Stimulated activated effector memory CD8-positive, alpha-beta T cell treated with anti-CD3 and anti-CD28 coated beads, Interleukin-12 subunit alpha, Interleukin-12 subunit beta, amount 100 ng/mL, for 72 hours (primary cell): ENCODE measurements at regions not wholly inside any gene's neighbourhood (a gene's known extent, or its start where the extent isn't known, plus 50 kb on each side); places are given as distances from the start of the nearest gene placed in this dataset.
"Not testable (repeated sequence)": the region's sequence is repeated elsewhere in the genome, so short reads cannot be mapped to it uniquely, and the experiment has no call there.

Source experiments
- ATAC-seq: fragments of 150-1000 bp; cut with Tn5 transposase; 2 replicates; pipeline ENCODE4 v1.10.0; 2021
- DNase-seq, 2 donors: peaks; one replicate each; pipeline ENCODE4 v3.0.0; 2021 to 2022; ENCODE audit warnings: low spot score in 2 of 2
- H3K27ac Mint-ChIP-seq: one replicate; pipeline ENCODE4 v1.8.0; 2022; ENCODE audit warnings: mild to moderate bottlenecking, mixed read lengths
- H3K36me3 Mint-ChIP-seq: one replicate; pipeline ENCODE4 v1.8.0; 2022; ENCODE audit warnings: mild to moderate bottlenecking, mixed read lengths
- H3K4me1 Mint-ChIP-seq: one replicate; pipeline ENCODE4 v1.8.0; 2022; ENCODE audit warnings: mixed read lengths
- H3K4me3 Mint-ChIP-seq: one replicate; pipeline ENCODE4 v1.8.0; 2022; ENCODE audit warnings: mild to moderate bottlenecking, mixed read lengths
- H3K9me3 Mint-ChIP-seq: one replicate; pipeline ENCODE4 v1.8.0; 2022; ENCODE audit warnings: mixed read lengths

- not testable (repeated sequence) for DNase-seq, ATAC-seq, H3K9me3 Mint-ChIP-seq, H3K27ac Mint-ChIP-seq, H3K36me3 Mint-ChIP-seq, H3K4me1 Mint-ChIP-seq, H3K4me3 Mint-ChIP-seq
These were observed 203.3 kb upstream of the GRM3 start for GRCh38 chr7:86440420-86440819.

- Mint-ChIP-seq H3K4me1 (no peaks in the 10 kb centered on the region), H3K27ac (no peak overlapping the region), H3K36me3 (no peaks in the 10 kb centered on the region), H3K9me3 (peaks cover 10% of the 10 kb centered on the region), H3K4me3 (no peak overlapping the region)
- ATAC-seq (no peak), DNase-seq (no peak)
These were observed 205.7 kb upstream of the GRM3 start for GRCh38 chr7:86437951-86438450.

DNA sequence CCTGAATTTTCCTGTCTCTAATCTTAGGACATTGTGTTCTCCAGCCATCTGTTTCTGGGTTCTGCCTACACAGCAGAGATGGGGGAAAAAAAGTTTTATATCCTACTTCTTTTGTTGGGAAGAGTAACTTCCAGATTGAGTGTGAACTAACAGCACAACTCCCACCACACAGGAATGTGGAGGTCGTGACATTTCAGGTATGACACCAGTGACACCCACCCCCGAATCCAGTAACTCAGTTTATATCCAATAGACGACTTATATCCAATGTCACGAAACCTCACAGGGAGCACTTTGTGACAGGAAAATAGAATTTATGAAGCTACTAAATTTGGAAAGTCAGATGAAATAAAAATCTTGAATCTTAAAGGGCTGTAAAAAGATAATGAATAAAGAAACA, 211.9 kb upstream of the GRM3 start:
- DNase-seq (no peak), ATAC-seq (no peak)
- no peak overlapping the region for H3K27ac Mint-ChIP-seq
- no peak overlapping the region for H3K4me3 Mint-ChIP-seq
- peaks cover 10% of the 10 kb centered on the region for H3K9me3 Mint-ChIP-seq
- H3K4me1 Mint-ChIP-seq = no peaks in the 10 kb centered on the region
- H3K36me3 Mint-ChIP-seq = no peaks in the 10 kb centered on the region

DNA sequence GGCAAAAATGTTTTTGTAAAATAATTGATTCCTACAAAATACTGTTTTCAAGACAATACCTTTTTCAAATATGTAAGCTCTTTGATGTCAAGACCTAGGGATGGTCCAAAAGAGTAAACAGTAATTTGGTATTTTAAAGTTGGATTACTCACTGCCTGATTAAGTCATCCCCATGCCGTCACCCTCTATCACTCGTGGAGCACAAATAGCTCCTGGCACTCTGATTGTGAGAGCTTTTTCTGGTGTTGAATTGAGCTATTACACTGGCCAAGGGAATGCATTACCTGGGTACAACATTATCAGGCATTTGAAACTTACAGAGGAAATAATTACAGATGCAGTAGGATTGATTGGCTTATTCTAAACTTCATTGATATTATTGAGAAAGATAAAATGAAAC, 231.9 kb upstream of the GRM3 start:
- DNase-seq = no peak
- no peak for ATAC-seq
- Mint-ChIP-seq H3K27ac (no peak overlapping the region), H3K4me1 (no peaks in the 10 kb centered on the region), H3K9me3 (peaks cover 9% of the 10 kb centered on the region), H3K36me3 (no peaks in the 10 kb centered on the region), H3K4me3 (no peak overlapping the region)

- Mint-ChIP-seq H3K4me1 (no peaks in the 10 kb centered on the region), H3K27ac (no peak overlapping the region), H3K4me3 (no peak overlapping the region), H3K9me3 (peaks cover 9% of the 10 kb centered on the region), H3K36me3 (no peaks in the 10 kb centered on the region)
- ATAC-seq (no peak), DNase-seq (no peak)
These were observed 236.4 kb upstream of the GRM3 start for GRCh38 chr7:86407291-86407690.

- H3K4me1 Mint-ChIP-seq = no peaks in the 10 kb centered on the region
- no peak overlapping the region for H3K4me3 Mint-ChIP-seq
- no peaks in the 10 kb centered on the region for H3K36me3 Mint-ChIP-seq
- no peak for DNase-seq
- no peak overlapping the region for H3K27ac Mint-ChIP-seq
- ATAC-seq = no peak
- peaks cover 16% of the 10 kb centered on the region for H3K9me3 Mint-ChIP-seq
These were observed 251.9 kb upstream of the GRM3 start for GRCh38 chr7:86391813-86392212.

- DNase-seq, H3K4me3 Mint-ChIP-seq, H3K36me3 Mint-ChIP-seq, ATAC-seq, H3K27ac Mint-ChIP-seq, H3K4me1 Mint-ChIP-seq: not testable (repeated sequence)
- peaks cover 18% of the 10 kb centered on the region for H3K9me3 Mint-ChIP-seq
These were observed 268.1 kb upstream of the GRM3 start for GRCh38 chr7:86375602-86376001.

GRCh38 chr7:86372262-86372661, 271.4 kb upstream of the GRM3 start:
- DNase-seq (no peak), ATAC-seq (no peak)
- H3K4me1 Mint-ChIP-seq = no peaks in the 10 kb centered on the region
- no peak overlapping the region for H3K27ac Mint-ChIP-seq
- H3K36me3 Mint-ChIP-seq = no peaks in the 10 kb centered on the region
- H3K4me3 Mint-ChIP-seq = no peak overlapping the region
- peaks cover 12% of the 10 kb centered on the region for H3K9me3 Mint-ChIP-seq

GRCh38 chr7:86366946-86367345, 276.8 kb upstream of the GRM3 start:
- Mint-ChIP-seq H3K4me1 (no peaks in the 10 kb centered on the region), H3K36me3 (no peaks in the 10 kb centered on the region), H3K9me3 (peaks cover 8% of the 10 kb centered on the region), H3K27ac (no peak overlapping the region), H3K4me3 (no peak overlapping the region)
- ATAC-seq (no peak), DNase-seq (no peak)

- H3K27ac Mint-ChIP-seq, H3K4me1 Mint-ChIP-seq, ATAC-seq, H3K36me3 Mint-ChIP-seq, DNase-seq, H3K4me3 Mint-ChIP-seq: not testable (repeated sequence)
- H3K9me3 Mint-ChIP-seq = peaks cover 17% of the 10 kb centered on the region
These were observed 303.3 kb upstream of the GRM3 start for GRCh38 chr7:86340407-86340806.

GRCh38 chr7:86339051-86339450, 304.7 kb upstream of the GRM3 start:
- Mint-ChIP-seq H3K4me1 (no peaks in the 10 kb centered on the region), H3K9me3 (peaks cover 17% of the 10 kb centered on the region), H3K4me3 (no peak overlapping the region), H3K36me3 (no peaks in the 10 kb centered on the region), H3K27ac (no peak overlapping the region)
- DNase-seq (no peak), ATAC-seq (no peak)

DNA sequence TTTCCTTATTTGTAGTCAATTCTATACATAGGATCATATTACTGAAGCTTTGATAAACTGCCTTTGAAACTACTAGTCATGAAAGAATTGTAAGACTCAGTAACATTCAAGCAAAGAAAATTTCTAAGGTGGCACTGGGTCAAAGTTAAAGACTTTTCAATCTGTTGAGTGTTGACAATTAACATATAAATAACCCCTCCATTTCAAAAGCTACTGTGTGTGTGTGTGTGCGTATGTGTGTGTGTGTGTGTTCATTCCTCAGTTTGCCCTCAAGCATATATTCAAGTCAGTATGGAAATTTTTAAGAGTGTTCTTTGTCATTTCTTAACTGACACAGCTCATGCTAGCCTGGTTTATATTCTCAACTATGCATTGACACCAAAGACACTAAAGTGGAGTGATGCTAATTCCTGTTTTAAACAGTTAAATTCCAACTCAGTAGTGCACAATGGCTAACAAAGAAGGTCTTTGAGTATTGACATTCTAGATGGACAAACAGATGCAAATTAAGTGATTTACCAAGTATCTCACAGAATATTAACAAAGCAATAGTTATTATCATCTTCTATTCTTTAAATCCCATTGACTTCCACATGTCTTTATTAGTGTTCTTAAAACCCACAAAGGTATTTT, 314.8 kb upstream of the GRM3 start:
- no peak overlapping the region for H3K4me3 Mint-ChIP-seq
- ATAC-seq (no peak), DNase-seq (no peak)
- H3K27ac Mint-ChIP-seq = no peak overlapping the region
- H3K36me3 Mint-ChIP-seq = no peaks in the 10 kb centered on the region
- no peaks in the 10 kb centered on the region for H3K4me1 Mint-ChIP-seq
- H3K9me3 Mint-ChIP-seq = peaks cover 20% of the 10 kb centered on the region

DNA sequence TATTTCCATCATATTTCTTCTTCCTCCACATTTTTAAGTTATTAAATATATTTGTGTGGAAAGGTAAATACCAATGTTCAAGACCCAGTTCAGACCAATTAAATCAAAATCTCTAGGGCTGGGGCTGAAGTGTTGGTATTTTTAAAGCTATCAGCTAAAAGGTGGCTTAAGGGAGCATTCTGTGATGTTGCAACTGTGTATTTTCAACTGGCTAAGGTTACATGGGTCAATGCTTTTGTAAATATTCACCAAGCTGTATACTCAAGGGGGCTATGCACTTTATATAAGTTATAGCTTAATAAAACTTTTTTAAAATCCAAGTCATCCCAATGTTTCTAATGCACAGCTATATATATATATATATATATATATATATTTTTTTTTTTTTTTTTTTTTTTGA, 316.9 kb upstream of the GRM3 start:
- ATAC-seq (no peak), DNase-seq (no peak)
- Mint-ChIP-seq H3K27ac (no peak overlapping the region), H3K9me3 (peaks cover 14% of the 10 kb centered on the region), H3K36me3 (no peaks in the 10 kb centered on the region), H3K4me1 (no peaks in the 10 kb centered on the region), H3K4me3 (no peak overlapping the region)

- DNase-seq (no peak), ATAC-seq (no peak)
- Mint-ChIP-seq H3K9me3 (peaks cover 9% of the 10 kb centered on the region), H3K27ac (no peak overlapping the region), H3K4me1 (no peaks in the 10 kb centered on the region), H3K4me3 (no peak overlapping the region), H3K36me3 (no peaks in the 10 kb centered on the region)
These were observed 322.8 kb upstream of the GRM3 start for GRCh38 chr7:86320889-86321288.

- no peaks in the 10 kb centered on the region for H3K4me1 Mint-ChIP-seq
- no peak overlapping the region for H3K27ac Mint-ChIP-seq
- DNase-seq = no peak
- no peak for ATAC-seq
- no peak overlapping the region for H3K4me3 Mint-ChIP-seq
- H3K9me3 Mint-ChIP-seq = peaks cover 7% of the 10 kb centered on the region
- H3K36me3 Mint-ChIP-seq = no peaks in the 10 kb centered on the region
These were observed 323.4 kb upstream of the GRM3 start for GRCh38 chr7:86320341-86320740.

DNA sequence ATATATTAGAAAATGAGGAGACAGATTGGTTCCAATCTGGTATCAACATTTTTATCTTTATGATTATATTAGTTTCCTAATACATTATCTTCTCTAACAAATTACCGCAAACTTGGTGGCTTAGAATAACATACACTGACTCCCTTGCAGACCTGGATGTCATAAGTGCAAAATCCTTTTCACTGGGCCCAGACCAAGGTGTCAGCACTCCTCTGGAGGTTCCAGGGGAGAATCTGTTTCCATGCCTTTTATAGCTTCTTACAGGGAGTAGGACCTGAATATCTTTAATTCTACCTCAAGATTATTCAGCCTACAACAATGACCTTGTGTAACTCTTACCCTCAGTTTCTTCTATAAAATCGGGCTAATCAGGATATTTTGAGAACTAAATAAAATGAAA, 329.9 kb upstream of the GRM3 start:
- ATAC-seq (no peak), DNase-seq (no peak)
- no peak overlapping the region for H3K27ac Mint-ChIP-seq
- peaks cover 3% of the 10 kb centered on the region for H3K9me3 Mint-ChIP-seq
- H3K4me3 Mint-ChIP-seq = no peak overlapping the region
- no peaks in the 10 kb centered on the region for H3K36me3 Mint-ChIP-seq
- no peaks in the 10 kb centered on the region for H3K4me1 Mint-ChIP-seq

DNA sequence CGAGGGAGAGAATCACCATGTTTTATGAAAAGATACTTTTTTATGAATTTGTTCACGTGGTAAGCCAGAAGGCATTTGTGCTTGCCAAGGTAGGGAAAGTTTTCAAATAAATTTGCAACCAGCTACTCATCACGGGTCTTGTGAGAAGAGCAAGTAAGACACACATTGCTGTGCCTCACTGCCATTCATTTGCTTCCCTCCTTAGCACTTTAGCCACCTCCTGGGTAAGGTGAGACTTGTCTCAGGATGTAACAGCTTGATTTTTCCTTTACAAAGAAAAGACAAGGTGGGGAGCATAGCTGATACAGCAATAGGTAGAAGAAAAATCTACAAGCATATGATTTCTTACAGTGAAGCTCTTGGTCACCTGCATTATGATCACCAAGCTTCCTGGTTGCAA, 342.4 kb upstream of the GRM3 start:
- no peaks in the 10 kb centered on the region for H3K4me1 Mint-ChIP-seq
- DNase-seq = no peak
- H3K9me3 Mint-ChIP-seq = no peaks in the 10 kb centered on the region
- no peak overlapping the region for H3K27ac Mint-ChIP-seq
- no peaks in the 10 kb centered on the region for H3K36me3 Mint-ChIP-seq
- ATAC-seq = no peak
- H3K4me3 Mint-ChIP-seq = no peak overlapping the region
